Liver (tissue), 3 donors: ENCODE measurements at regions not wholly inside any gene's neighbourhood (a gene's known extent, or its start where the extent isn't known, plus 50 kb on each side); places are given as distances from the start of the nearest gene placed in this dataset.

ENCODE experiments used
- EGR1 ChIP-seq, 2 donors: IDR thresholded peaks; 2 replicates each; pipeline ENCODE4 v1.6.1; 2016 to 2018; ENCODE audit warnings: antibody characterized with exemption in 2 of 2, low read depth in 2 of 2
- GABPA ChIP-seq, 2 donors: IDR thresholded peaks in 1 of 2; conservative IDR thresholded peaks in 1 of 2; 2 replicates each; pipeline ENCODE4 v1.6.1; 2016; ENCODE audit warnings: antibody characterized with exemption in 2 of 2, mild to moderate bottlenecking in 1 of 2, moderate library complexity in 1 of 2
- HNF4A ChIP-seq, 2 donors: conservative IDR thresholded peaks; 2 replicates each; pipeline ENCODE4 v1.6.1; 2016; ENCODE audit warnings: antibody characterized with exemption in 2 of 2, mild to moderate bottlenecking in 2 of 2
- JUND ChIP-seq, 2 donors: IDR thresholded peaks; 2 replicates each; pipeline ENCODE4 v1.6.1; 2016; ENCODE audit warnings: antibody characterized with exemption in 2 of 2
- RAD21 ChIP-seq, 2 donors: IDR thresholded peaks; 2 replicates each; pipeline ENCODE4 v1.6.1; 2016; ENCODE audit warnings: antibody characterized with exemption in 2 of 2, mild to moderate bottlenecking in 2 of 2
- RXRA ChIP-seq, 2 donors: IDR thresholded peaks; 2 replicates each; pipeline ENCODE4 v1.6.1; 2017 to 2018; ENCODE audit warnings: antibody characterized with exemption in 2 of 2, mild to moderate bottlenecking in 1 of 2
- SP1 ChIP-seq: IDR thresholded peaks from 2 replicates; pipeline ENCODE4 v1.6.1; 2018; ENCODE audit warnings: antibody characterized with exemption, mild to moderate bottlenecking
- TAF1 ChIP-seq: conservative IDR thresholded peaks from 2 replicates; pipeline ENCODE4 v1.6.1; 2016; ENCODE audit warnings: antibody characterized with exemption, mild to moderate bottlenecking
- YY1 ChIP-seq: IDR thresholded peaks from 2 replicates; pipeline ENCODE4 v1.6.1; 2016; ENCODE audit warnings: antibody characterized with exemption, mild to moderate bottlenecking
- TF ChIP-seq, protein P1 (sequence below): fragments of 150-350 bp; IDR thresholded peaks from 2 replicates; pipeline ENCODE4 v1.5.1; 2017; ENCODE audit warnings: improper control_type of control experiment, low read depth, low read length; ENCODE audit not compliant: missing input control
- TF ChIP-seq, protein P2 (sequence below): IDR thresholded peaks from 2 replicates; pipeline ENCODE4 v1.6.1; 2016; ENCODE audit warnings: antibody characterized with exemption
- TF ChIP-seq, protein P3 (sequence below): IDR thresholded peaks from 2 replicates; pipeline ENCODE4 v1.6.1; 2016; ENCODE audit warnings: antibody characterized with exemption
- TF ChIP-seq, protein P4 (sequence below): IDR thresholded peaks from 2 replicates; pipeline ENCODE4 v1.6.1; 2016; ENCODE audit warnings: antibody characterized with exemption, mild to moderate bottlenecking
- donor health status: healthy.
- donor health status: healthy.

DNA sequence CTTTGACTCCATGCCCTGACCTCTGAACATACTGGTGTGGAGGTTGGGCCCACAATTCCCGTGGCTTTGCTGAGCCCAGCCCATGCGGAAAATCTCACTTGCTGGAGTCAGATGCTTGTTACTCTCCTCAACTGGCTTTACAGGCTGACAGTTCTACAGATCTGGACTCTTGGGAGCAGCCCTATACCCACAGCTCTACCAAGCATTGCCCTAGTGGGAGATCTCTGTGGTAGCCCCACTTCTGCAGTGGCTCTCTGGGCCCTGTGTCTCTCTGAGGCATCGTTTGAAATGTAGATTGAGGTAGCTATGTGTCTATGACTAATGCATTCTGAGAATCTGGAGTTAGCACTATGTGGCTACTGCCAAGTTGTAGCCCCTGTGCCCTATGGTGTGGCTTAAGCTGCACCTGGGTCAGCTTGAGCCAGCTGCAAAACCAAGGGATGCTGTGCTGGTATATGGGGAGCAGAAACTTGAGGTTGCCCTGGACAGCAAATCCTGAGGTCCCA, 625.8 kb upstream of the ALCAM start:
- TF ChIP-seq YY1, result no peak
- TF ChIP-seq GABPA (IDR thresholded peaks at IDR 0.05 in 1 of 2, conservative IDR thresholded peaks at IDR 0.05 in 1 of 2), result no peak
- TF ChIP-seq, protein P1, sequence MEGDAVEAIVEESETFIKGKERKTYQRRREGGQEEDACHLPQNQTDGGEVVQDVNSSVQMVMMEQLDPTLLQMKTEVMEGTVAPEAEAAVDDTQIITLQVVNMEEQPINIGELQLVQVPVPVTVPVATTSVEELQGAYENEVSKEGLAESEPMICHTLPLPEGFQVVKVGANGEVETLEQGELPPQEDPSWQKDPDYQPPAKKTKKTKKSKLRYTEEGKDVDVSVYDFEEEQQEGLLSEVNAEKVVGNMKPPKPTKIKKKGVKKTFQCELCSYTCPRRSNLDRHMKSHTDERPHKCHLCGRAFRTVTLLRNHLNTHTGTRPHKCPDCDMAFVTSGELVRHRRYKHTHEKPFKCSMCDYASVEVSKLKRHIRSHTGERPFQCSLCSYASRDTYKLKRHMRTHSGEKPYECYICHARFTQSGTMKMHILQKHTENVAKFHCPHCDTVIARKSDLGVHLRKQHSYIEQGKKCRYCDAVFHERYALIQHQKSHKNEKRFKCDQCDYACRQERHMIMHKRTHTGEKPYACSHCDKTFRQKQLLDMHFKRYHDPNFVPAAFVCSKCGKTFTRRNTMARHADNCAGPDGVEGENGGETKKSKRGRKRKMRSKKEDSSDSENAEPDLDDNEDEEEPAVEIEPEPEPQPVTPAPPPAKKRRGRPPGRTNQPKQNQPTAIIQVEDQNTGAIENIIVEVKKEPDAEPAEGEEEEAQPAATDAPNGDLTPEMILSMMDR, result no peak
- TF ChIP-seq RAD21 (IDR thresholded peaks at IDR 0.05), result no peak
- no peak for TF ChIP-seq TAF1
- no peak for TF ChIP-seq RXRA (IDR thresholded peaks at IDR 0.05)
- TF ChIP-seq HNF4A (conservative IDR thresholded peaks at IDR 0.05), result no peak
- TF ChIP-seq, protein P2, sequence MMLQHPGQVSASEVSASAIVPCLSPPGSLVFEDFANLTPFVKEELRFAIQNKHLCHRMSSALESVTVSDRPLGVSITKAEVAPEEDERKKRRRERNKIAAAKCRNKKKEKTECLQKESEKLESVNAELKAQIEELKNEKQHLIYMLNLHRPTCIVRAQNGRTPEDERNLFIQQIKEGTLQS, result no peak
- TF ChIP-seq, protein P3, sequence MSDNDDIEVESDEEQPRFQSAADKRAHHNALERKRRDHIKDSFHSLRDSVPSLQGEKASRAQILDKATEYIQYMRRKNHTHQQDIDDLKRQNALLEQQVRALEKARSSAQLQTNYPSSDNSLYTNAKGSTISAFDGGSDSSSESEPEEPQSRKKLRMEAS, result no peak
- TF ChIP-seq SP1, result no peak
- TF ChIP-seq, protein P4, sequence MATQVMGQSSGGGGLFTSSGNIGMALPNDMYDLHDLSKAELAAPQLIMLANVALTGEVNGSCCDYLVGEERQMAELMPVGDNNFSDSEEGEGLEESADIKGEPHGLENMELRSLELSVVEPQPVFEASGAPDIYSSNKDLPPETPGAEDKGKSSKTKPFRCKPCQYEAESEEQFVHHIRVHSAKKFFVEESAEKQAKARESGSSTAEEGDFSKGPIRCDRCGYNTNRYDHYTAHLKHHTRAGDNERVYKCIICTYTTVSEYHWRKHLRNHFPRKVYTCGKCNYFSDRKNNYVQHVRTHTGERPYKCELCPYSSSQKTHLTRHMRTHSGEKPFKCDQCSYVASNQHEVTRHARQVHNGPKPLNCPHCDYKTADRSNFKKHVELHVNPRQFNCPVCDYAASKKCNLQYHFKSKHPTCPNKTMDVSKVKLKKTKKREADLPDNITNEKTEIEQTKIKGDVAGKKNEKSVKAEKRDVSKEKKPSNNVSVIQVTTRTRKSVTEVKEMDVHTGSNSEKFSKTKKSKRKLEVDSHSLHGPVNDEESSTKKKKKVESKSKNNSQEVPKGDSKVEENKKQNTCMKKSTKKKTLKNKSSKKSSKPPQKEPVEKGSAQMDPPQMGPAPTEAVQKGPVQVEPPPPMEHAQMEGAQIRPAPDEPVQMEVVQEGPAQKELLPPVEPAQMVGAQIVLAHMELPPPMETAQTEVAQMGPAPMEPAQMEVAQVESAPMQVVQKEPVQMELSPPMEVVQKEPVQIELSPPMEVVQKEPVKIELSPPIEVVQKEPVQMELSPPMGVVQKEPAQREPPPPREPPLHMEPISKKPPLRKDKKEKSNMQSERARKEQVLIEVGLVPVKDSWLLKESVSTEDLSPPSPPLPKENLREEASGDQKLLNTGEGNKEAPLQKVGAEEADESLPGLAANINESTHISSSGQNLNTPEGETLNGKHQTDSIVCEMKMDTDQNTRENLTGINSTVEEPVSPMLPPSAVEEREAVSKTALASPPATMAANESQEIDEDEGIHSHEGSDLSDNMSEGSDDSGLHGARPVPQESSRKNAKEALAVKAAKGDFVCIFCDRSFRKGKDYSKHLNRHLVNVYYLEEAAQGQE, result no peak
- no peak for TF ChIP-seq JUND (IDR thresholded peaks at IDR 0.05)
- TF ChIP-seq EGR1 (IDR thresholded peaks at IDR 0.05; ENCODE audit: low read depth in 2 of 2), result no peak
